ENCODE measurements at regions not wholly inside any gene's neighbourhood (a gene's known extent, or its start where the extent isn't known, plus 50 kb on each side); places are given as distances from the start of the nearest gene placed in this dataset.

DNA sequence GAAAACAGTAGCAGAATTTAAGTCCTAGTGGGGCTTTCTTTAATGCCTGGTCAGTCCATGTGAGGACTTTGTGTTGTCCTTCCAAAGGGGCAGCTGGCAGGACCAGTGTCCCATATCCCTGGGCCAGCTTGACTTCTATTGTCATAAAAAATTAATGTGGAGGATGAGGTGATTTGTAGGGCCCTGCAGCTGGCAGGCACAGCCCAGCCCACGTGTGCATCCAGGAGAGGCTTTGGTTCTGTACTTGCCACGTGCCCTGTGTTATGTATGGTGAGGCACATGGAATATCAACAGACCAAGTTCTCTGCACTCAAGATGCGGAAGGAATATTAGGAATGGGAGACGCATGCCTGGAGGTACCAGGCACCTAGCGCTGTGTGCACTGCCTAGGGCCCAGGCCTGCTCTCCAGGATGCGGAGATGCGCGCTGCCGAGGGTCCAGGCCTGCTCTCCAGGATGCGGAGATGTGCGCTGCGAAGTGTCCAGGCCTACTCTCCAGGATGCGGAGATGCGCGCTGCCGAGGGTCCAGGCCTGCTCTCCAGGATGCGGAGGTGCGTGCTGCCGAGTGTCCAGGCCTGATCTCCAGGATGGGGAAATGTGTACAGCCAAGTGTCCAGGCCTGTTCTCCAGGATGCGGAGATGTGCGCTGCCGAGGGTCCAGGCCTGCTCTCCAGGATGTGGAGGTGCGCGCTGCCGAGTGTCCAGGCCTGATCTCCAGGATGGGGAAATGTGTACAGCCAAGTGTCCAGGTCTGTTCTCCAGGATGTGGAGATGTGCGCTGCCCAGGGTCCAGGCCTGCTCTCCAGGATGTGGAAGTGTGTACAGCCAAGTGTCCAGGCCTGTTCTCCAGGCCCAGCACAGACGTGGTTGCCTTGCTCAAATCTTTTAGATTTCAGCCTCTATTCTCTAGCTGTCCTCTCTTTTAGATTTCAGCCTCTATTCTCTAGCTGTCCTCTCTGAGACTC, 183.3 kb upstream of the ROPN1 start:
- no peaks in the 10 kb centered on the region for H3K4me1 Mint-ChIP-seq (ENCODE audit: low read depth)
- H3K27me3 Mint-ChIP-seq (ENCODE audit: low read depth) = no peaks in the 10 kb centered on the region
- H3K9me3 Mint-ChIP-seq = no peaks in the 10 kb centered on the region
- DNase-seq (ENCODE audit: low spot score) = no peak
- no peaks in the 10 kb centered on the region for H3K36me3 Mint-ChIP-seq (ENCODE audit: low read depth)
- no peak overlapping the region for H3K4me3 Mint-ChIP-seq (ENCODE audit: low read depth)
- no peak overlapping the region for H3K27ac Mint-ChIP-seq
- intact Hi-C loops (cut with micrococcal nuclease) = no loop called here

DNA sequence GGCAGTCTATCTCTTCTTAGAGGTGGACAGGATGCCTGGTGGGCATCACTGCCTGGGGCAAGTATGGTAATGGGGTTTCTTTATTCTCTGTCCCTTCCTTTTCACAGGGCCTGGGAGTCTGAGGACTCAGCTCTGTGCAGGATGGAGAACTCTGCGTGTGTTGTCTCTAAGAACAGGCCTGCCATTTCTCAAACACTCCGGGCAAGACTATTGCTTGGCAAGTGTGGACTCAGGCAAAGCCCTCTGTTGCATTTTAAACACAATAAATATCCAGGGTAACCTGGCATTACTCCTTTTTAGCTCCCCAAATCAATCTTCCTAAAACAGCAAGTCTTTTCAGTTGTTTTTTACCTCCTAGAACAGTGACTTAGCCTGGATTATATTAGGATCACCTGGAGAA, 185.1 kb upstream of the ROPN1 start:
- H3K27ac Mint-ChIP-seq = no peak overlapping the region
- H3K4me1 Mint-ChIP-seq (ENCODE audit: low read depth) = no peaks in the 10 kb centered on the region

GRCh38 chr3:124178531-124178930, 186.6 kb upstream of the ROPN1 start:
- DNase-seq (ENCODE audit: low spot score) = no peak
- Mint-ChIP-seq H3K27ac (no peak overlapping the region), H3K9me3 (no peaks in the 10 kb centered on the region), H3K4me3 (ENCODE audit: low read depth) (no peak overlapping the region), H3K36me3 (ENCODE audit: low read depth) (no peaks in the 10 kb centered on the region), H3K27me3 (ENCODE audit: low read depth) (no peaks in the 10 kb centered on the region), H3K4me1 (ENCODE audit: low read depth) (no peaks in the 10 kb centered on the region)
- intact Hi-C loops (cut with micrococcal nuclease) = no loop called here

More for the DNA sequence above, 185.1 kb upstream of the ROPN1 start:
- intact Hi-C loops (cut with micrococcal nuclease) = no loop called here
- DNase-seq (ENCODE audit: low spot score) = no peak
- H3K4me3 Mint-ChIP-seq (ENCODE audit: low read depth) = no peak overlapping the region
- no peaks in the 10 kb centered on the region for H3K27me3 Mint-ChIP-seq (ENCODE audit: low read depth)
- H3K36me3 Mint-ChIP-seq (ENCODE audit: low read depth) = no peaks in the 10 kb centered on the region
- H3K9me3 Mint-ChIP-seq = no peaks in the 10 kb centered on the region

- Mint-ChIP-seq H3K27me3 (ENCODE audit: low read depth) (peaks cover 1% of the 10 kb centered on the region), H3K9me3 (no peaks in the 10 kb centered on the region), H3K4me1 (ENCODE audit: low read depth) (no peaks in the 10 kb centered on the region), H3K4me3 (ENCODE audit: low read depth) (no peak overlapping the region), H3K36me3 (ENCODE audit: low read depth) (no peaks in the 10 kb centered on the region), H3K27ac (no peak overlapping the region)
- intact Hi-C loops (cut with micrococcal nuclease) = no loop called here
- DNase-seq (ENCODE audit: low spot score) = no peak
Observed at GRCh38 chr3:124200407-124200806, 208.5 kb upstream of the ROPN1 start.

DNA sequence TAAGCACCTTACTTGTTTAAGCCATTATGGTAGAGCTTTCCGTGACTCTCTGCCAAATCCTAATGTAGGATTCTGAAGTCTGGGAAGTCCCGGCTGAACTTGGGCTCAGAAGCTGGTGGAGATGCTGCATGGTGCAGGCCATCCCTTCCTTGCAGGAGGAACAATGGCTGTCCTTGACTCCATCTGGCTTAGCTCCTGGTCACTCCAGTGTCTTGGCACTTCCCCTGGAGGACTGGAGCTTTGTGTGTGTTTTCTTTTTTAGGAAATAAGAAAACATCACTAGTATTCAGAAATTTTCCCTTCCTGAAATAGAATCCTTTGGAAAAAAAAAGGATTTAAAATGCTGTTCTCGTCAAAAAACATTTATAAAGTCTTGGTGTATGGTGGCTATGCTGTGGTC, 209.3 kb upstream of the ROPN1 start:
- Mint-ChIP-seq H3K27me3 (ENCODE audit: low read depth) (peaks cover 1% of the 10 kb centered on the region), H3K27ac (no peak overlapping the region), H3K4me1 (ENCODE audit: low read depth) (no peaks in the 10 kb centered on the region), H3K9me3 (no peaks in the 10 kb centered on the region), H3K4me3 (ENCODE audit: low read depth) (no peak overlapping the region), H3K36me3 (ENCODE audit: low read depth) (no peaks in the 10 kb centered on the region)
- DNase-seq (ENCODE audit: low spot score) = no peak
- intact Hi-C loops (cut with micrococcal nuclease) = no loop called here

DNA sequence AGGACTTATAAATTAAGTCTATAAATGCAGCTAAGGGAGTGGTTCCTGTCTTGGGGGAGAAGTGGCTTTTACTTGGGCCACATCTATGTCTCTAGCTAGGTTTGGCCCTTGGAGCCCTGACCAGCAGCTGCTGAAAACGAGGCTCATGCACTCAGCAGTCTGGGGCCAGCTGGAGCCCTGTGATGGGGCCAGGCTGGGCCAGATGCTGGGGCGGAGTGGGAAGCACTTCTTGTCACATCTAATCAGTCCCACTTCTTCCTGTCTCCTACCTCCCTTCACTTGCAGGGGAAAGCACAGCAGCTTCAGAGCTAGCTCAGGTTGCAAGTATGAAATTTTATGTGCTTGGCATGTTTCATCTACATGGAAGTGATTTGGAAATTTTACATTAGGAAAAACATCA, 209.9 kb upstream of the ROPN1 start:
- intact Hi-C loops (cut with micrococcal nuclease) = no loop called here
- Mint-ChIP-seq H3K27me3 (ENCODE audit: low read depth) (peaks cover 1% of the 10 kb centered on the region), H3K9me3 (no peaks in the 10 kb centered on the region), H3K4me1 (ENCODE audit: low read depth) (no peaks in the 10 kb centered on the region), H3K4me3 (ENCODE audit: low read depth) (no peak overlapping the region), H3K36me3 (ENCODE audit: low read depth) (no peaks in the 10 kb centered on the region), H3K27ac (no peak overlapping the region)
- DNase-seq (ENCODE audit: low spot score) = no peak

DNA sequence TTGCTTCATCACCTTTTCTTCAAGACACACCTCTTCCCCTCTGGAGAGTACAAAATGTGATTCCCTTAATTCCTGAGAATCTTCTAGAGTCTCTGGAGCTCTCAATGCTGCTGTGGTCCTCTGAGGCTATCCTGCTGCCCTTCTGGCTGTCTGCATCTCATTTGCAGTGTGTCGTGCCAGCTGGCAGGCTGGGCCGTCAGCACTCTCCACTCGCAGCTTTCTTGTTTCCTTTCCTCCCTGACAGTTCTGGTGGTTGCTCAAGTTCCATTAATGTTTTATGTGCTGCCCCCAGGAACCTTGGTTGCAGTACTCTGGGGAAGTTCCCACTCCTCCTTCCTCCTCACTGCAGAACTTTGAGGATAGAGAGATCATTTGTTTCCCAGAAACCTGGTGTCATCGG, 210.8 kb upstream of the ROPN1 start:
- H3K4me1 Mint-ChIP-seq (ENCODE audit: low read depth) = no peaks in the 10 kb centered on the region
- DNase-seq (ENCODE audit: low spot score) = no peak
- H3K36me3 Mint-ChIP-seq (ENCODE audit: low read depth) = no peaks in the 10 kb centered on the region
- H3K27me3 Mint-ChIP-seq (ENCODE audit: low read depth) = peaks cover 1% of the 10 kb centered on the region
- H3K27ac Mint-ChIP-seq = no peak overlapping the region
- no peak overlapping the region for H3K4me3 Mint-ChIP-seq (ENCODE audit: low read depth)
- H3K9me3 Mint-ChIP-seq = no peaks in the 10 kb centered on the region
- intact Hi-C loops (cut with micrococcal nuclease) = no loop called here

- Mint-ChIP-seq H3K4me3 (ENCODE audit: low read depth) (no peak overlapping the region), H3K36me3 (ENCODE audit: low read depth) (no peaks in the 10 kb centered on the region), H3K27ac (no peak overlapping the region), H3K4me1 (ENCODE audit: low read depth) (no peaks in the 10 kb centered on the region), H3K9me3 (no peaks in the 10 kb centered on the region), H3K27me3 (ENCODE audit: low read depth) (peaks cover 1% of the 10 kb centered on the region)
- intact Hi-C loops (cut with micrococcal nuclease) = no loop called here
- no peak for DNase-seq (ENCODE audit: low spot score)
Observed at GRCh38 chr3:124203292-124203691, 211.4 kb upstream of the ROPN1 start.

DNA sequence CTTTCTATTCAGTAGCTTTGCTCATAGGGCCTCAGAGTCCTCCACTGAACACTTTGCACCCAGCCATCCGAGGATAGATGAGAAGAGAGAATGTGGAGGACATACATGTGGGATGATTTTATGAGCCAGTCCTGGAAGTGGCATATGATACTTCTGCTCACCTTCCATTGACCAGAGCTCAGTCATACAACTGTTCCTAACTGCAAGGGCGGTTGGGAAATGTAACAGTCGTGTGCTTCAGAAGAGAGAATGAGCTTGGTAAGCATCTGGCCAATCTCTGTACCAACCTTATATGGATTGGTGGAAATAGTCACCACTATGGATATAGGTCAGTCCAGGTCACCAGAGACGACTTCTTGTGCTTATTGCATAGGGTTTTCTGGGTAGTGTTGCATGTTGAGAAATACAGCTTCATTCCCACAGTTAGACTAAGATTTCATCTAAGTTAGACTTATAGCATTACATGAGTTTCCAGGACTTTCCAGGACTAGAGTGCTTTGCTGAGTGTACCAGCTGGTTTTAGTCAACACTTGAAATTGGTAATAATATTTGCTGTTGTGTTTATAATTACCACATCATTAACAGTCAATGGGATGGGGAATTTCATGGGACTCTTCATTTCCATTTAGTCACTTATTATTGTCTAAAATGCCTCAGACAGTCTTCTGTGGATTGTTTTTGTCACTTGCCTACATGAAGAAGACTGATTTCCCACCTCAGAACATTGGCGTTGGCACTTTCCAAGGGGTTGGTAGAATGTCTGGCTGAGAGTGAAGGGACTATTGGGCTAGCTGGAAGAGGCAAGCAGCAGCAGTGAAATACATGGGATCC, 214.5 kb upstream of the ROPN1 start:
- DNase-seq (ENCODE audit: low spot score) = no peak
- Mint-ChIP-seq H3K9me3 (no peaks in the 10 kb centered on the region), H3K4me3 (ENCODE audit: low read depth) (no peak overlapping the region), H3K36me3 (ENCODE audit: low read depth) (no peaks in the 10 kb centered on the region), H3K27me3 (ENCODE audit: low read depth) (peaks cover 1% of the 10 kb centered on the region), H3K27ac (no peak overlapping the region), H3K4me1 (ENCODE audit: low read depth) (no peaks in the 10 kb centered on the region)
- intact Hi-C loops (cut with micrococcal nuclease) = no loop called here

DNA sequence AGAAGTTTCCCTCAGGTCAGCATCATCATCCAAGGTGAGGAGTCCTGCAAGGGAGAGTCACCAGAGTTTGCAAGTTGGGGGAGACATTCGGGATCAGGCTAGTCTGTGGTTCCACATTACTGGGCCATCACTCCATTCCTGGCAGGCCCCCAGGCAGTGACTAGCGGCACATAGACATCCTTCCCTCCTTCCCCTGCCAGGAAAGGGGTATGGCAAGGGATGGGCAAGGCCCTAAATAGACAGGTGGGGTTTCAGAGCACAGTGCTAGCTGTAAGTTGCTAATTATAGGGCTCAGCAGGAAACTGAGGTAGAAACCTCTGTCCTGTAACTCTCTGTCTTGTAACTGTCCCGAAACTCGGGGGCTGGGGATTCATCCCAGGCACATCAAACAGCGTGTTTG, 215.2 kb upstream of the ROPN1 start:
- Mint-ChIP-seq H3K36me3 (ENCODE audit: low read depth) (no peaks in the 10 kb centered on the region), H3K27ac (no peak overlapping the region), H3K9me3 (no peaks in the 10 kb centered on the region)

DNA sequence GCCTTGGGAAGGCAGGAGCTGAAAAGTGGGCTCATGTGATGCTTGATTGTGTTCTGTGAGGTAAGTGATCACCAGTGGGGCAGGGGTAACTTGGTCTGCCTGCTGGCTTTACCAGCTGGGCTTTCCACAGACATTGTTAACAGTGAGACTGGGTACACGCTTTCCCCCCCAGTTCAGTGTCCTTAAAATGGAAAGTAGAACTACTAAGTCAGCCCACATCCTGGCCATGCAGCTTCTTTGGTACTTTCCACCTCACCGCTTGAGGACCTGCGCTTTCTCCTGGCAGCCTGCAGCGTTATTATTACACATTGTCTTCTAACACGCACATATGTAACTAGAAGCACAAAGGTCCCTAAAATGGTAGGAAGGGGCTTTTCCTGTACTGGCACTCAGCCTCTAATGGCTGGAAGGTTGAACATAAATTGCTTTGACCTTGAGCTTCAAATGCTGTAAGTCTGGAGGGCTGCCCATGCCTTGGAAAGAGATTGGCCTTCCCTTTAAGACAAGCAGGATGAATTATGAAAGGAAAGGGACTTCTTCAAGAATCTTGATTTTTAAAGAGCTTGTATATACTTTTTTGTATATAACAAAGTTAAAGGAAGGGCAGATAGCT, 216.1 kb upstream of the ROPN1 start:
- Mint-ChIP-seq H3K27me3 (ENCODE audit: low read depth) (no peaks in the 10 kb centered on the region), H3K4me3 (ENCODE audit: low read depth) (no peak overlapping the region), H3K27ac (no peak overlapping the region)

More for the DNA sequence above, 215.2 kb upstream of the ROPN1 start:
- Mint-ChIP-seq H3K4me1 (ENCODE audit: low read depth) (no peaks in the 10 kb centered on the region), H3K27me3 (ENCODE audit: low read depth) (no peaks in the 10 kb centered on the region), H3K4me3 (ENCODE audit: low read depth) (no peak overlapping the region)
- intact Hi-C loops (cut with micrococcal nuclease) = no loop called here
- DNase-seq (ENCODE audit: low spot score) = no peak

GRCh38 chr3:124209426-124209825, 217.5 kb upstream of the ROPN1 start:
- H3K36me3 Mint-ChIP-seq (ENCODE audit: low read depth) = no peaks in the 10 kb centered on the region
- H3K27ac Mint-ChIP-seq = no peak overlapping the region
- no peaks in the 10 kb centered on the region for H3K9me3 Mint-ChIP-seq
- intact Hi-C loops (cut with micrococcal nuclease) = no loop called here
- no peak overlapping the region for H3K4me3 Mint-ChIP-seq (ENCODE audit: low read depth)
- no peak for DNase-seq (ENCODE audit: low spot score)
- H3K27me3 Mint-ChIP-seq (ENCODE audit: low read depth) = no peaks in the 10 kb centered on the region
- no peaks in the 10 kb centered on the region for H3K4me1 Mint-ChIP-seq (ENCODE audit: low read depth)

More for the DNA sequence above, 216.1 kb upstream of the ROPN1 start:
- DNase-seq (ENCODE audit: low spot score) = no peak
- Mint-ChIP-seq H3K9me3 (no peaks in the 10 kb centered on the region), H3K36me3 (ENCODE audit: low read depth) (no peaks in the 10 kb centered on the region), H3K4me1 (ENCODE audit: low read depth) (no peaks in the 10 kb centered on the region)
- intact Hi-C loops (cut with micrococcal nuclease) = no loop called here

DNA sequence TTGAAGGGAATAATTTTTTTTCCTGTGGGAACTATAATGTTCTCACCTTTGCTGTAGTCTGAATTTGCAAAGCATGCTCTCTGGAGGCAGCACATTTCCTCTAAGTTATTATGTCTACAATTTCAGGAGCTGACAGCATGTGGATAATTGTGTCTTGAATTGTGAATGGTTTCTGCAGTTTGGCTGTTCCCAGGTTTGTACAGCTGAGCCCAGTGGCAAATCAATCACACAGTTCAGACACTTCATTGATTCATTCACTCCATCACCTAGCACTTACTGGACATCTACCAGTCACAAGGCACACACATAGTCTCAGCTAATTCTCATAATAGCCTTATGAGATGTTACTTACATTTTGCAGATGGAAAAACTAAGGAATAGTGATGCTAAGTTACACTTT, 219.0 kb upstream of the ROPN1 start:
- Mint-ChIP-seq H3K27me3 (ENCODE audit: low read depth) (no peaks in the 10 kb centered on the region), H3K4me1 (ENCODE audit: low read depth) (no peaks in the 10 kb centered on the region), H3K27ac (no peak overlapping the region), H3K36me3 (ENCODE audit: low read depth) (no peaks in the 10 kb centered on the region), H3K9me3 (no peaks in the 10 kb centered on the region), H3K4me3 (ENCODE audit: low read depth) (no peak overlapping the region)
- no peak for DNase-seq (ENCODE audit: low spot score)
- intact Hi-C loops (cut with micrococcal nuclease) = no loop called here

Data from activated T-helper 2 cell treated with anti-CD3 and anti-CD28 coated beads, Interferon-gamma antibody, Interleukin-2, Interleukin-4, amounts not matched to agents 10 μg/mL and 5 μg/mL and 100 μg/mL, durations not matched to agents 14 hours and 24 hours and 36 hours (primary cell).